DND-41 (cell line): ENCODE measurements at regions not wholly inside any gene's neighbourhood (a gene's known extent, or its start where the extent isn't known, plus 50 kb on each side); places are given as distances from the start of the nearest gene placed in this dataset.

Experiments
- ATAC-seq: fragments of 200-7000 bp; cut with Tn5 transposase; 3 replicates; pipeline ENCODE4 v1.9.1; 2021; ENCODE audit warnings: low read depth; ENCODE audit not compliant: insufficient read depth
- DNase-seq: peaks from one replicate; pipeline ENCODE4 v3.0.0-alpha.2; 2020
- H2AFZ ChIP-seq: 2 replicates; pipeline ENCODE4 v1.6.0; 2012; ENCODE audit warnings: low read depth, low read length
- H3K27ac ChIP-seq: 2 replicates; pipeline ENCODE4 v1.5.1; 2012; ENCODE audit warnings: low read length, inconsistent platforms
- H3K27me3 ChIP-seq: fragments of 200-600 bp; sonication (generic); 2 replicates; pipeline ENCODE4 v1.6.0; 2012; ENCODE audit warnings: low read length, mild to moderate bottlenecking, inconsistent platforms; ENCODE audit not compliant: insufficient read depth, poor library complexity
- H3K36me3 ChIP-seq: 2 replicates; pipeline ENCODE4 v1.5.1; 2012; ENCODE audit warnings: low read length, inconsistent platforms; ENCODE audit not compliant: insufficient read depth
- H3K4me1 ChIP-seq: 2 replicates; pipeline ENCODE4 v1.5.1; 2012; ENCODE audit warnings: mild to moderate bottlenecking, low read length; ENCODE audit not compliant: insufficient read depth
- H3K4me2 ChIP-seq: 2 replicates; pipeline ENCODE4 v1.6.0; 2012; ENCODE audit warnings: mild to moderate bottlenecking, moderate library complexity, low read length, inconsistent platforms; ENCODE audit not compliant: insufficient read depth
- H3K4me3 ChIP-seq, 2 experiments: fragments of 200-600 bp in 1 of 2; shearing (Covaris generic) in 1 of 2; 2 replicates each; pipeline ENCODE4 v1.5.1; 2012 to 2016; ENCODE audit warnings: inconsistent platforms in 2 of 2, low read length in 2 of 2, mild to moderate bottlenecking in 2 of 2, low read depth in 1 of 2, moderate library complexity in 1 of 2
- H3K79me2 ChIP-seq: 2 replicates; pipeline ENCODE4 v1.6.0; 2012; ENCODE audit warnings: low read length, inconsistent platforms; ENCODE audit not compliant: insufficient read depth
- H3K9ac ChIP-seq: 2 replicates; pipeline ENCODE4 v1.6.0; 2012; ENCODE audit warnings: low read depth, mild to moderate bottlenecking, inconsistent platforms, low read length, moderate library complexity
- H3K9me3 ChIP-seq: 2 replicates; pipeline ENCODE4 v1.5.1; 2012; ENCODE audit warnings: low read length, moderate library complexity, mild to moderate bottlenecking, inconsistent platforms; ENCODE audit not compliant: insufficient read depth, severe bottlenecking
- H4K20me1 ChIP-seq: 2 replicates; pipeline ENCODE4 v1.6.0; 2012; ENCODE audit warnings: low read length; ENCODE audit not compliant: insufficient read depth
- CTCF ChIP-seq: IDR thresholded peaks from 2 replicates; pipeline ENCODE4 v1.5.1; 2012; ENCODE audit warnings: borderline replicate concordance, low read length, moderate library complexity, mild to moderate bottlenecking; ENCODE audit not compliant: poor library complexity, severe bottlenecking; ENCODE audit errors: extremely low read depth
- EZH2 ChIP-seq: IDR thresholded peaks from 3 replicates; pipeline ENCODE4 v1.6.1; 2012; ENCODE audit warnings: borderline replicate concordance, low read depth, mild to moderate bottlenecking, moderate library complexity, low read length, inconsistent platforms; ENCODE audit not compliant: severe bottlenecking

GRCh38 chr12:43216490-43216889 lies 335.5 kb downstream of the ADAMTS20 start:
- Histone ChIP-seq H4K20me1 (no peaks in the 10 kb centered on the region), H3K36me3 (no peaks in the 10 kb centered on the region), H3K27me3 (no peaks in the 10 kb centered on the region), H3K4me3 (no peak overlapping the region), H3K4me1 (no peaks in the 10 kb centered on the region), H3K79me2 (no peaks in the 10 kb centered on the region), H3K4me2 (no peak overlapping the region), H3K9me3 (no peaks in the 10 kb centered on the region), H2AFZ (no peak overlapping the region), H3K27ac (no peak overlapping the region), H3K9ac (no peak overlapping the region)
- DNase-seq: no peak
- TF ChIP-seq CTCF (no peak), EZH2 (no peak)
- no peak for ATAC-seq

DNA sequence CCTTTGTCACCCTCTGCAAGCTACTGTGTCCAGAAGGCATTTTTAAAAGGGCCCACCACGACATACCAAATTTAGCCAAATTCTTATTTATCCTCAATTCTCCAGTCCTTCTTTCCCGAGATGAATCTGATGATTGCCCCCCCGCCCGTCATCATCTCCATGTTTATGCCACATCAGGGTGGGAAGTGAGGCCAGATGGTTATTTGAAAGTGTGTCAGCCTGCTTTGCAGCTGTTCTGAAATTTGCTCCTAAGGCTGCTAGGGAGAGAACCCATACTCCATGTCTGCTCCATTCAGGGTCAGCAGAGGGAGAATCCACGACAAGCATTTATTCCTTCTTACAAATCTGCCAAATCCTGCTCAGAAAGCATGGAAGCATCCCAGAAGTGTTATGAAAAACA lies 337.8 kb downstream of the ADAMTS20 start:
- ATAC-seq: no peak
- Histone ChIP-seq H3K79me2 (no peaks in the 10 kb centered on the region), H3K9ac (no peak overlapping the region), H4K20me1 (no peaks in the 10 kb centered on the region), H3K4me1 (no peaks in the 10 kb centered on the region), H3K36me3 (no peaks in the 10 kb centered on the region), H2AFZ (no peak overlapping the region), H3K27ac (no peak overlapping the region), H3K4me2 (no peak overlapping the region), H3K9me3 (no peaks in the 10 kb centered on the region), H3K27me3 (no peaks in the 10 kb centered on the region), H3K4me3 (no peak overlapping the region)
- DNase-seq: no peak
- TF ChIP-seq EZH2: no peak
- TF ChIP-seq CTCF: no peak

GRCh38 chr12:43213608-43214007 lies 338.4 kb downstream of the ADAMTS20 start:
- no peaks in the 10 kb centered on the region for H4K20me1 ChIP-seq
- ATAC-seq: no peak
- no peaks in the 10 kb centered on the region for H3K27me3 ChIP-seq
- no peaks in the 10 kb centered on the region for H3K9me3 ChIP-seq
- no peaks in the 10 kb centered on the region for H3K79me2 ChIP-seq
- no peak overlapping the region for H3K27ac ChIP-seq
- TF ChIP-seq CTCF: no peak
- TF ChIP-seq EZH2: no peak
- H3K4me2 ChIP-seq: no peak overlapping the region
- H3K36me3 ChIP-seq: no peaks in the 10 kb centered on the region
- DNase-seq: no peak
- H2AFZ ChIP-seq: no peak overlapping the region
- H3K9ac ChIP-seq: no peak overlapping the region
- no peak overlapping the region for H3K4me3 ChIP-seq
- H3K4me1 ChIP-seq: no peaks in the 10 kb centered on the region
